ENCODE measurements at regions not wholly inside any gene's neighbourhood (a gene's known extent, or its start where the extent isn't known, plus 50 kb on each side); places are given as distances from the start of the nearest gene placed in this dataset.

DNA sequence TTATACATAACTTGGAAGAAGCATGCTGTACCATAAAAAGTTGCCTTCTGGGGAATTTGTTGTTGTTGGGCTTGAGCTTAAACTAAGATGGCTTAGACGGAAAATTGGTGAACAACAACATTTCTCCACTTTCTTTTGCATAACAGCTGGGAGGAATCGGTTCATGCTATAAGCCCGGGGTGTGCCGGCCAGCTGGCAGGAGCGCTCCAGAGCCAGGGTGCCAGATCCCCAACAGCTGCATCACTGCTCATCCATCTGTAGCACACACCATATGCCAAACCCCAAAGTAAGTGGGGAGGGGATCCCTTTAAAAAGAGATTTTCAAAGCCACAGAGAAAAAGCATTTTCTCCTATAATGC is 419.5 kb upstream of the ARGLU1 start:
- DNase-seq: no peak

DNA sequence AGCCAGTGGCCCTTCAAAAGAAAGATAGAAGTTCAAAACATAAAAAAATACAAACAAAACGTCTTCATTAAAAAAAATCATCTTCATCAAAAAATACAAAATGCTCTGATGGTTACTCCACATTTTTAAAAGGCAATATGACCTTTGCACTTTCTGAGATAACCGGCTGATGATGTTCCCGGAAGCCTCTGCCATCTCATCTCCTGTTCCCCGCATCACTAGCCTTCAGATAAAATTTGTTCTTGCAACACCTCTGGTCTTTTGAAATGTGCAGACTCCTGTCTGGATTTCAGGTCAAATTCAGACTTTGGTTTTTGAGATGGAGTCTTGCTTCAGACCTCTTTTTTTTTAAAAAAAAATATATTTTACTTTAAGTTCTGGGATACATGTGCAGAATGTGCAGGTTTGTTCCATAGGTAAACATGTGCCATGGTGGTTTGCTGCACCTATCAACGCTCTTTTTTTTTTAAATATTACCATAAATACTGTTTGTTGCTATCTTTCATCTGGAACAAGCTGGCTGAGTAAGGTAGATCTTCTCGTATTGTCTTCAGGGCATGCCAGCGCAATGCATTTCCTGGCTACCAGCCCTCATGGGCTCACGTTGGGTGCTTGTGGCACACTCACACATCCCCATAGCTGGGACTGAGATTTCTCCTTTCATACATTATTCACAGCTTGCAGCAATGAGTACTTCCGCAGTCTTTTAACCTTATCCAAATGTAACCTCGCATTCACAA is 418.9 kb upstream of the ARGLU1 start:
- no peak for DNase-seq

DNA sequence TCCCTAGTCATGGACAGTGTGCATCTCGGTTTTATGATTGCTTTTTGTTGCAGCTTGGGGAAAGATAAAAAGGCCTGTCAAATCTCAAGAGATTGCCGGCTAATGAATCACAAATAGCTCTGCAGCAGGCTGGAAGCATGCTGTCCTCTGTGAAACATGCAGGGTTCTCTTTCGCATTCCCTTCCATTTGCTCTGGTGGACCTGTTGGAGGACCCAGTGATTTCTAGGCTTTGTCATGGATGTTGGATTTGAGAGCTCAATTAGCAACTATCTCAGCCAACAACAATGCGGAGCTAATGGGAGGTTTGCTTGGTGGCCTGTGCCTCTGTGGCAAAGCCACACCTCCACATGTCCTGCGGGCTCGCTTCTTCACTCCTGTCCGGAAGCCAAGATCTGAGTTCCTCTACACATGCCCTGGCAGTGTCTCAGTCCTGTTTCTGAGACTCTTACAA is 418.1 kb upstream of the ARGLU1 start:
- DNase-seq: no peak

DNA sequence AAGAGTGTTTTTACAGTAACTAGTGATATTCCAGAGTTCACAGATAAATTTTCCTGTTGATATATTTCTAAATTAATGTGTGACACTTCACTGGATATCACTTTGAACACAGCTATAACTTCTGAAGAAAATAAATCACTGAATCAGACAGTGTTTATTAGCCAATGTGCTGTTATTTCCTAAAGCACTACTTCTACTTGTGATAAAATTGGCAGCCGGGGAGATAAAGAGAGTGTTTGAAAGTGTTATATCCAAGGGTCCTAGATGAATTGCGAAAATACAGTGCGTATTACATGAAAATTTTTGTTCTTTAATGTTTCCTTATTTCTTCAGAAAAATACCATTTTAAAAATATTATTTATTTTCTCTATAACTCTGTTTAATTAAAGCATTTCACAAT is 417.5 kb upstream of the ARGLU1 start:
- DNase-seq: no peak

DNA sequence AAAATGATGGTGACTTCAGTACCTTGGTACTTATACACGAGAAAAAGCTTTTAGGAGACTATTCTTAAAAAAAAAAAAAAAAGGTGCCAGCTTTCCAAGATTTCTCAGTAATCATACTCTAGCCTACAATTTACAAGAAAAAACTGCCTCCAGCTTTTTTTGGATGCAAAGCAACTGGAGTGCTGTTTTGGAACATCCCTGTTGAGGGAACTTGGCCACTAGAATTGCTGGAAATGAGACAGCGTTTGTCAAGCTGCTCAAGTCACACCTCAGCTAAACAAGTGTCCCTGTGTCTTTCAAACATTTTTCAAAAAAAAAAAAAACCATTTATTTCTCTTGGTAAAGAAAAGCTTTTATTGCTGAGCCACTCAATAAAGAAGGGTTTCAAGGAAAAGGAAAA is 413.1 kb upstream of the ARGLU1 start:
- DNase-seq: no peak

DNA sequence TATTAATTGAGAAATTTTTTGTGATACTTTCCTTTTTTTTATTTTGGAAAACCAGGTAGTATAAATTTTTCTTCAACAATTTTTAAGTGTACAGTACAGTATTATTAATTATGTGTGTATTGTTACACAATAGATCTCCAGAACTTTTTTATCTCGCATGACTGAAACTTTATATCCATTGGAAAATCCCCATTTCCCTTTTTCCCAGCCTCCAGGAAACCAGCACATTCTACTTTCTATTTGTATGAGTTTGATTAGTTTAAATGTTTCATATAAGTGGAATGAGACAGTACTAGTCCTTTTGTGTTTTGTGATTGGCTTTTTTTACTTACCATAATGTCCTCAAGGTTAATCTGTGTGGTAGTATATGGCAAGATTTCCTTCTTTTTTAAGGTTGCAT is 399.5 kb upstream of the ARGLU1 start:
- no peak for DNase-seq

DNA sequence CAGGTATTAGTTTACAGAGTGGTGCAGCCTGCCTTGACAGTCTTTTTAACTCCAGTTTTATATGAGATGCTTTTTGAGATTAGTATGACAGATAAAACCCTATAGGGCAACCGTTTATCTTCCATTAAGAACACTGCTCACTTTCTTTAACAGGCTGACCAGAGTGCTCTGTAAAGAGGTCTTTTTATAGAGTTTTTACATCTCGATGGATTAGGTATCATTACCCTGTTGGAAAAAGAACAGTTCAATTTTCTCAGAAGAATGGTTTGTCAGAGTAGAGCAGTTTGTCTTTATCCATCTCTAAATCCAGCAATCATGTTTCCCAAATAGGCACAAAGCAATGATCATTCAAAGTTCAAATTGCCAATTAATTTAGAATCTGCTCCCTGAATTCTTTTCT is 395.2 kb upstream of the ARGLU1 start:
- DNase-seq: no peak

DNA sequence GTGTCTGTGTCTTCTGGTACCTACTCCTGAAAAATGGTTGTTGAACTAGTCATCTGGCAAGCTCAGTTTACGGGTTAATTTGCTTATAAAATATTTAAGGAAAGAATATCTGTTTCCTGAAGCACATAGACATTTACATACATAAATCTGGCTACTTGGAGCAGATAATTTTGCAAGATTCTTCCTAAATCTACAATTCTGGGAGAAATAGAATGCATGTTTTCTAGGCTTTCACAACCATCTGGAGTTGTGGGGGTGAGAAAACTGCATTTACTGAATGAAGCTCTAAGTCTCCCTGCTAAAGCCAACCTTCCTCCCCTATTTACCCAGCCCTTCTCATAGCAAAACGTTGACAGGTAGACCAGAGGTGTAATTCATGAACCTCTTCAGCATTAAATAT is 393.7 kb upstream of the ARGLU1 start:
- DNase-seq: no peak

DNA sequence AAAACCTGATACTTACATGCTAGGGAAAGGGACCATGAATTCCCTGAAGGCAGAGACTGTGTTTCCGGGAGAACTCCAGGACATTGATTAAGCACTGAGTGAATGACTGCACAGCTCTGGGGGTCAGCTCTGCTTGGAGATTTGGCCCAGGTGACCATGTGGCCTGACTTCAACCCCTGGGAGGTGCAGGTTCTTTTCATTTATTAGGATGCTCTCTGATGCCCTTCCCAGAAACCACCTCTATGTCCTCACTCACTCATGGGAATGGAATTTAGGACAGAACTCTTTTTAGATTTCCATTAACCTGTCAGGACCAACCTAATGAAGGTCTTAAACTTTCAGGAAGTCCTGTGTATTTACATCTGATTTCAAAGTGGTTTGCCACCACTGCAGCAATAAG is 393.3 kb upstream of the ARGLU1 start:
- no peak for DNase-seq

DNA sequence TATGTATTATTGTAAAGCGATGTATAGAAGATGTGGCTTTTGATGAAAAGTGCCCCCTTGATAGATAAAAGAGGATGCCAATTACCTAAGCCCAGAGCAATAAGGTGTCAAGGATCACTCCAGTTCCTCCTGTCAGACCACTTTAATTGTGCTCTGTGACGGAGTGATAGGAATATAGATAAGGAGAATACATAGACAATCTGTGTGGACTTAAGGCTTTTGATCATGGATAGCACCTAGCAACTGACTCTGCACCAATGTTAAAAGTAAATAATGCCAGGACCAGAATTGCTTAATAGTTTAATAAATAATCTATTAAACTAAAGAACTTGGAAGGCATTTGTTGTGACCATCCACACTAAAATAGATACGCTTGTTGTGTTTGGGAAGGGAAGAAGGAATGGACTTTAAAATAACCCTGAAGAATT is 390.7 kb upstream of the ARGLU1 start:
- no peak for DNase-seq

DNA sequence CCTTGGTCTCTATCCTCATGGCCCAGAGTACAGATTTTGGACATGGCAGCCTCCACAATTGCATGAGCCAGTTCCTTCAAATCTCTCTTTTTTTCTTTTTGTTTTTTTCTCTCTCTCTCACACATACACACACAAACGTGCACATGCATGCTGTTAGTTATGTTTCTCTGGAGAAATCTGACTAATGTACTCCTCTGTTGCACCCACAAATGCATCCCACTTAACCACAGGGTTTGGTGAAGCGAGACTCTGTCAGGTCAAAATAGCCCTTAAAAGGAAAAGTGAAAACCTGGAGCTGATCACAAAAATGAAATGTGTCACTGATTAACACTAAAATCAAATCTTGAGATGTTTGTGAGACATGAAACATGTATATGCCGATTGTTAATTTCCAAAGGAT is 374.6 kb upstream of the ARGLU1 start:
- no peak for DNase-seq

DNA sequence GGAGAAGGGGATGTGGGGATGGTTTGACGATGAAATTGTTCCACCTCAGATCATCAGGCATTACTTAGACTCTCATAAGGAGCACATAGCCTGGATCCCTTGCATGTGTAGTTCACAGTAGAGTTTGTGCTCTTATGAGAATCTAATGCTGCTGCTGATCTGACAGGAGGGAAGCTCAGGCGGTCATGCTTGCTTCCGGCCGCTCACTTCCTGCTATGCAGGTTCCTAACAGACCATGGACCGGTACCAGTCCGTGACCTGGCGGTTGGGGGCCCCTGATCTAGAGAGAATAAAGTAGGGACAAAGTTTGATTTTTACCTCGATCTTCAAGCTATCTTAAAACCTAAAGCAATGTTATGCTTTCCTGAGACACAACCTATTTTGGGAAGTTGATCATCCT is 373.8 kb upstream of the ARGLU1 start:
- no peak for DNase-seq

DNA sequence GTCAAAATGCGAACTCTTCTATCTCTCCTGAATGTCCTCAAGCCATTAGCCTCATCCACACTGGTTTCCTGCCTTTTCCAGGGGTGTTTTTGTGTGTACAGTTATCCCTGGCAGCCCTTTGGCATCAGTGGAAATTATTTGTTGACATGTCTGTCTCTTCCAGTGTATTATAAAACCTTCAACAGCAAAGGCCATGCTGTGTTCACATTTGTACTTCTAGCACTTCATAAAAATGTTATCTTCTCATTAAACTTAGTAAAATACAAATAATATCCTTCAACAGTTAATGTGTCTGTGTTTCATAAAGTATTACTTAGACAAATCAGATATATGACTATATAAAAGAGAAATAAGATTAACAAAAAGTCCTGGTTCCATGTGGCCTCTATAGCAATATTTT is 359.5 kb upstream of the ARGLU1 start:
- DNase-seq: no peak

DNA sequence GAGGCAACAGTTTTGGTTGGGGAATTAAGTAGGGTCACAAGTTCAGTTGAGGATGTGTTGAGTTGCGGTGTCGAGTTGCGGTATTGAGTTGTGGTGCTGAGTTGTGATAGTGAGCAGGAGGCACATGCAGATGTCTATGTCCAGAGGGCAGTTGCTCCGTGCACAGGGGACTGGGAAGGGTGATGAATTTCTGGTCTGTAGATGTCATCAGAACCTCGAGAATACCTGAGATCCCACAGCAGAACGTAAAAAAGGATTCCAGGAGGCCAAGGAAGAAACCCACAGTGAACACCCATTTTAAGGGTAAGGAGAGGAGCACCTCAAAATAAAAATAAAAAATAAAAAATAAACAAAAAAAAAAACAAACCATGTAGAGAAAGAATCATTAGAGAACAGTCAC is 354.4 kb upstream of the ARGLU1 start:
- DNase-seq: no peak

DNA sequence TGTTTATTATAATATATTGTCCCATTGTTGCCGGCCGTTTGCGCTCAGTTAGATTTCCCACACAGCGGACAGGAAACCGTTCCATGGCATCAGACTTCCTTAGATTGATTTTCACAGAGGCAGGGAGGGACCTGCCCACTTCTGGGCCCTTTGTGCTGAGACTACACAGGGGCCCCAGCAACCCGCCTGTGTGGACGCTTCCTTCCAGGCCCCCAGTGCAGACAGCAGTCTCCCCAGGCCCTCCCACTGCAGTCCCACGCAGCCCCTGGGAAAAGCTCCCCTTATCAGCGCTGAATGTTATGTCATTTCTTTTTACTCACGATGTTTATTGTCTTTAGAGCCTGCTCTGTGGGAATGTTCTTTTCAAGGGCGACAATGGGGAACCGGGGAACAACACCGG is 351.7 kb upstream of the ARGLU1 start:
- DNase-seq: no peak

DNA sequence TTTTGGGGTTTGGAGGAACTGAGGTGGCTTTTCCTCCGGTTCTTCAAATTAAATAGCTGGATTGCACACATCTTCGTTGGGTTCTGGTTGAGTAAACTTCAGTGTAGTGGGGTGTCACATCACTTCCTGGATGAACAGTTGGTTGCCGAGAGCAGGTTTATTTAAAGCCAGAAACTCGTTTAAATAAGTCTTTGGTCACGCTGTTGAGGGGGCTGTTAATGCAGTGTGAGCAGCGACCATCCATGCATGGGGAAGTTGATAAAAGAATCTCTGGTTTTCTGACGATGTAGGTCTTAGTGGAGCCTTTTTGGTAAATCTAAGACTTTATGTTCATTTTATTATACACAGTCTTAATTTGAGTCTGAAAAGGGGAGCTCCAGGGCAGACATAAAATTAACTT is 351.2 kb upstream of the ARGLU1 start:
- DNase-seq: no peak

DNA sequence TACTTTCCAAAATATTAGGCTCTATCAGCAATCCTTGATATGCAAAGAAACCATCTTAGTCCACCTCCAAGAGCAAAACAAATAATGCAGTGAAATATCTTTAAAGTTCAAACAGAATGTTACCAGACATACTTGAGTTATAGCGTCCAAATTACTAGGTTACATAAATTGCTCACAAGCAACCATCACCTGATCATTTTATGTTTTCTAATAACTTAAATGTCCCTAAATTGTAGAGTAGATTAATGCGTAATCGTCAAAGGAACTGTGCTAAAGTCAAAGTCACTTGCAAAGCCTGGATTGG is 350.6 kb upstream of the ARGLU1 start:
- no peak for DNase-seq

DNA sequence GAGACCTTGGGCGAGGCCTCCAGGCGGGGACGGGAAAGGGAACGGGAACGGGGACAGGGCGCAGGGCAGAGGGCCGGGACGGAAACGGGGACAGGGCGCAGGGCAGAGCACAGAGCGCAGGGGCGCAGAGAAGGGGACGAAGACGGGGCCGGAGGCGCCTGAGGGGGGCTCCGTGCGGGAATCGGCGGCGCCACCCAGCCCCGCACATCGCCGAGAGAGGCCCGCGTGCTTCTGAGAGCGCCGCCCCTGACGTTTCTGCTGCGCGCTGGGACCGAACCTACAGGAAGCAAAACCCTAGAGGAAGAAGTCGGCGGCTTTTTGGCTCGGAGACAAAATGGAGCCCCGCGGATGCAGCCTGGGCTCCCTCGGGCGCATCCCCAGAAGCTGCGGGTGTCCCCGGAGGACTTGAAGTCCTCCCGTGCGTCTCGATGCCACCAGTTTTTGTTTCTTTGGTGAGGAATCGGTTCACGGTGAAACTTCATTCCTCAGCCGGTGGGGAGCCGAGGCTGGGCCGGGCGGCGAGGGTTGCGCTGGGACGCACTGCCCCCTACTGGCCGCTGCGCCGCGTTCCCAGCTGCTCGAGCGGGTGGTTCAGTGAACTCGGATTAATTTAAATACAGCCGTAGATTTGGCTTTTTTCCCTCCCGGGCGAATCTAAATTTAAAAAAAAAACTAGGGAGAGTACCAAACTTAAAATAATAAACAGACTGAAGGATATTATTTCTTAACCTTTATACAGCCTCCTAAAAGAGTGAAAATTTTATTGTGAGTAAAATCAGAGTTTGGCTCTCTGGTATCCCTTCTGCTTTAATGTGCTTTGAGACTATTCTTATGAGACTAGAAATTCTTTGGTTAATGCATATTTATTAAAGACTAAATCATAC is 350.0 kb upstream of the ARGLU1 start:
- DNase-seq: peak; percentile 75

DNA sequence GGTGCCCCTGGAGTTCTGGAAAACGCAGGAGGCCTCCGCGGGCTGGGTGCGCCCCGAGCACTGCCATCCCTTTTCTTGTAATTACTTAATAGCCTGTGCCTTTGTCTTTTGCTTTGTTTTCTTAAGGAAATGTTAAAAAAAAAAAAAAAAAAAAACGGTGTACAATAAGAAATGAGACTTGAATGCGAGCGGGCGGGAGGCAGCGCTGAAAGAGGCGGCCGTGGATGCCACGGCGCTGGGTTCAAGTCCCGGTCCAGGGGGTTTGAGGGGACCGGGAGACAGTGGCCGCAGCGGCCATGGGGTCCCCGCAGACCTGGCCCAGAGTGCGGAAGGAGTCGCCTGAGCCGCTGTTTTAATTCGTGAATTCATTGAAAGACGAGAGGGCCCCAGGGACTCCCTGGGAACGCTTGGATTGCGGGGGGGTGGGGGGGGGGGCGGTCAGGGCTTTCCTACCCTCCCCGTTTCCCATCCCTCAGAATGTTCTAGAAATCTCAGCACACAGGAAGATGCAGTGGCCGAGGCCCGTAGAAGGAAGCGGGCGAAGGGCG is 349.2 kb upstream of the ARGLU1 start:
- no peak for DNase-seq

DNA sequence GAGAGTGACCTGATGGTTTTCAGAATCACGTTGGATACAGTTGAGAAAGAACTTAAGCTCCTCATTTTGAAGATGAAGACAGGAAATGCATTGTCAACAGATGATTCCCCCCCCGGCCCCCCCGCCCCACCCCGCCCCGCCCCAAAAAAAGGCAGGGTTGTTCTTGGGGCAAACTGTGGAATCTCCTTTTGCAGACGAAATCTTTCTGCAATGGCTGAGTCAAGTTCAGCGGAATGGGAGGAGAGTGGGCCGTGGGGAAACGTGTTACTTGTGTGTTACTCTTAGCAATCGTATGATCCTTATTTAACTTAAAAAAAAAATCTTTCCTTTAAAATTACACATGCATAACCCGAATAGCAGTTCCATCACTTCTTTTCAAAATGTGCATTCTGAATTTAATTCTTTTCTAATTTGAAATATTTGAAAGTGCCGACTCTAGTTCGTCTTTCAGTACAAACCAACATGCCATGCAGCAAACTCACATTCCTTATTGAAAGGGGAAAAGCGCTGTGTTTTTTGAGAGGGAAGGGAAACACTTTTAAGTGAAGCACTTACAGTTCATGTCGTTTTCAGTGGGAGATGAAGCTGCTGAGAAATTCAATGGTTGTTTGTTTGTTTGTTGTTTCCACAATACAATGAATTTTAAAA is 348.5 kb upstream of the ARGLU1 start:
- DNase-seq: no peak

DNA sequence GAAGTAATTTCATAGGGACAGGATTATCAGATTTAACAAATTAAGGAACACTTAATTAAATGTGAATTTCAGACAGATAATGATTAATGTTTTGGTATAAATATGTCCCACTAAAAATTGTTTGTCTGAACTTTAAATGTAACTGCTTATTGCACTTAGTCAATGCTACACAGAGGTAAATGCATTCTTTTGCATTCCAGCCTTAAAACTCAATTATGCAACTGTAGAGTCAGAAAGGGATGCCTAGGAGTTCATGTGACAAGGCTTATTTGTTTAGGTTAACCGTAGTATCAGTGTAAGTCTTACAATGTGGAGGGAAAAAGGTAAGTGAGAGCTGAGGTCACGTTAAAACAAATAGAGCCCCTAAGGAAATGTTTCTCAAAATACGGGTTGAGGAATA is 347.2 kb upstream of the ARGLU1 start:
- no peak for DNase-seq

DNA sequence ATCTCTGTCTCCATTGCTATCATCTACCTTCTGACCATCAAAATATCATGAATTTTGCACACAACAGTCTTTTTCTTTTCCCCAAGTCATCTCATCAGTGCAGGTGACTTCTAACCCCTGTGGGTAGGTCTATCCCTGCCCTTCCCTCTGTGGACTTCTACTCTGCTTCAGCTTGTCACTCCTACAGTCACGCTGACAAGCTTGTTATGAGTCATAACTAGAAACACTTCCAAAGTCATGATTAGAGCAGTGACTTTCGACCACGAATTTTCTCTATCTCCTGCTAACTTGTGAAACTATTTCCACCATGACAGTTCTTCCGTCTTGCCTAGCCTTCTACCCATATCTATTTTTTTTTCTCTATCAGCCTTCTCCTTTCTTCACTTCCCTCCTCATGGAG is 343.7 kb upstream of the ARGLU1 start:
- DNase-seq: no peak

DNA sequence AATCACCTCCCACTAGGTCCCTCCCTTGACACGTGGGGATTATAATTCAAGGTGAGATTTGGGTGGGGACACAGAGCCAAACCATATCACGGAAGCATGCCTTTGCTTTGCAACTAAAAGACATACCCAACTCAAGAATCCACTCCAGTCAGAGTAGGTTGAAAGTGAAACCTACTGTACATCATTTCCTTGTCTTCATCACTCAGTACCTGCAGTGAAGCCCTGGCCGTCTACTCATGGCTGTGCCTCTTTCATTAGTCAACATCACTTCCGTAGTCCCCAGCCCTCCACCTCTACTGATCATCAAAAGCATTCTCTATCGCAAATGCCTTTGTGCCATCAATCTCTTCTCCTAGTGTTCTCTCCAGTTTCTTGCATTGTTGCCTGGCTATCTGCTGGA is 343.1 kb upstream of the ARGLU1 start:
- DNase-seq: no peak

DNA sequence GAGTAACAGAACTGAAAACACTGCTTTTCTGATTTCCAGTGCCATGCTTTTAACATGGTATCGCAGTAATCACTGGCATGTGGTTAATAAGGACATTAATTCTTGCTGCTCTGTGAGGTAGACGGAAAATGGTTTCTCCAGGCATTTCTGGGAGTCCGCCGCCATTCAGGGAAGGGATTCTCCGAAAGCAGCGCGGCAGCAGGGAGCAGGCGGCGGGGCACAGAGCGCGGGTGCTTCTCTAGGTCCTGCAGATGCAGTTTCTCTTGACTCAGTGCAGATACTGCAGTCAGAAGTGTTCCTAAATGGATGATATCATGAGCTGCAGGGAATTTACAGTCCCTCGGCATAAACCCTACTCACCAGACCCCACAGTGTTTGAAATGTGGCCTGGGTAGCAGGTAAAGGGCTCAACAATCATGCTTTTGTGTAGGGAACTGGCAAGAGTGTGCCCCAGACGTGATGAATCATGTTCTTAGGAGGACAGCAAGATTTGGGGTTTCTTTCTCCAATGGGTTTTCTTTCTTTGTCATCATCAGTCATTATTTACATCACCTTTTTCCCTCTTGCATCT is 338.6 kb upstream of the ARGLU1 start:
- no peak for DNase-seq
